ENCODE measurements at regions not wholly inside any gene's neighbourhood (a gene's known extent, or its start where the extent isn't known, plus 50 kb on each side); places are given as distances from the start of the nearest gene placed in this dataset.

DNA sequence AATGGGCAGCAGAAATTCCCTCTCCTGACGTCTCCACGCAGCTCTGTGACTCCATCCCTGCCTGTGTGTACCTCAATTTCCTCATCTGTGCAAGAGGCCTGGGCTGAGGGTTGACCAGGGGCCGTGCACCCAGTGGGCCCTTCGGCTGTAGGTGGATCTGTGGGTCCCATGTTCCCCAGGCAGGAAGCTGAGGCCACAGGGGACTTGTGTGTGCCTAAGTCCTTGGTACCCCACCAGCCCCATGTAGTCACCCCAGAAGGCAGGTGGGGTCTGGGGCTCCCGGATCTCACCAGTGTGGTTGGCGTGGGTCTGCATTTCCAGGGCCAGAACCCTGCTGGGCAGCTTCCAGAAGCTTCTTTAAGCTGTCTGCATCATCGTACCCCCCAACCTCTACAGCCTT, 177.4 kb upstream of the GSE1 start:
- Histone ChIP-seq H3K4me2 (ENCODE audit: low read length) (no peak overlapping the region), H3K36me3 (ENCODE audit: control insufficient read depth, low read length) (no peaks in the 10 kb centered on the region), H3K9me2 (replicated peaks; ENCODE audit: control insufficient read depth, low read length) (no peaks in the 10 kb centered on the region), H3K79me2 (ENCODE audit: control insufficient read depth, low read length) (no peaks in the 10 kb centered on the region), H3K4me3 (ENCODE audit: low read length) (no peak overlapping the region), H3K27me3 (ENCODE audit: control insufficient read depth, low read length) (peaks cover 6% of the 10 kb centered on the region; the same call in 1 of the 2 replicates), H3K9me3 (ENCODE audit: control insufficient read depth, insufficient read depth, low read length) (no peaks in the 10 kb centered on the region), H3K27ac (ENCODE audit: low read depth, low read length) (no peak overlapping the region), H4K20me1 (ENCODE audit: control insufficient read depth, insufficient read depth, low read depth, low read length) (no peaks in the 10 kb centered on the region), H3K4me1 (ENCODE audit: control insufficient read depth, low read length) (no peaks in the 10 kb centered on the region), H3F3A (ENCODE audit: control insufficient read depth, insufficient read depth) (no peaks in the 10 kb centered on the region)
- no peak for TF ChIP-seq CTCF (IDR thresholded peaks at IDR 0.05; ENCODE audit: low read depth, low read length, poor library complexity, severe bottlenecking)

DNA sequence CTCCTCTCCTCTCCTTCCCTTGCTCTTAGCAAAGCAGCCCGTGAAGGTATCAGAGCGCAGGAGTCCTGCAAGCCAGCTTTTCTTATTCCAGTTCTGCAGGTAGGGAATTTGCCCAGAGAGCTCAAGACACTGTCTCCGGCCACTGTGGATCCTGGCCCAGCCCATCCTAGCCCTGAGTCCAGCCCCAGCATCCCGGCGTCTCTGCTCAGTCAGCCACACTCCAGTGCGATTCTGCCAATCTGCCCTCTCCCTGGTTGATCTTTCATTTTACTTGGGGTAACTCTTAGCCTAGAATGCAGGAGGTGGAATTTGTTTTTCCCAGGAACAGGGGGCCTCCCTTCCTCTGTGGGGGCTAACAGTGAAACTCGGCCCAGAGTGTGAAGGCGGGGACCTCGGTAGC, 176.9 kb upstream of the GSE1 start:
- H3K4me2 ChIP-seq (ENCODE audit: low read length), result no peak overlapping the region
- H3K79me2 ChIP-seq (ENCODE audit: control insufficient read depth, low read length), result no peaks in the 10 kb centered on the region
- no peaks in the 10 kb centered on the region for H3K9me2 ChIP-seq (replicated peaks; ENCODE audit: control insufficient read depth, low read length)
- no peaks in the 10 kb centered on the region for H3K4me1 ChIP-seq (ENCODE audit: control insufficient read depth, low read length)
- H3F3A ChIP-seq (ENCODE audit: control insufficient read depth, insufficient read depth), result no peaks in the 10 kb centered on the region
- no peaks in the 10 kb centered on the region for H4K20me1 ChIP-seq (ENCODE audit: control insufficient read depth, insufficient read depth, low read depth, low read length)
- H3K4me3 ChIP-seq (ENCODE audit: low read length), result no peak overlapping the region
- TF ChIP-seq CTCF (IDR thresholded peaks at IDR 0.05; ENCODE audit: low read depth, low read length, poor library complexity, severe bottlenecking) (no peak), EZH2phosphoT487 (IDR thresholded peaks at IDR 0.05; ENCODE audit: borderline replicate concordance, low read length) (no peak)
- no peak overlapping the region for H3K27ac ChIP-seq (ENCODE audit: low read depth, low read length)
- peaks cover 6% of the 10 kb centered on the region; the same call in 1 of the 2 replicates for H3K27me3 ChIP-seq (ENCODE audit: control insufficient read depth, low read length)
- no peaks in the 10 kb centered on the region for H3K9me3 ChIP-seq (ENCODE audit: control insufficient read depth, insufficient read depth, low read length)
- H3K36me3 ChIP-seq (ENCODE audit: control insufficient read depth, low read length), result no peaks in the 10 kb centered on the region

DNA sequence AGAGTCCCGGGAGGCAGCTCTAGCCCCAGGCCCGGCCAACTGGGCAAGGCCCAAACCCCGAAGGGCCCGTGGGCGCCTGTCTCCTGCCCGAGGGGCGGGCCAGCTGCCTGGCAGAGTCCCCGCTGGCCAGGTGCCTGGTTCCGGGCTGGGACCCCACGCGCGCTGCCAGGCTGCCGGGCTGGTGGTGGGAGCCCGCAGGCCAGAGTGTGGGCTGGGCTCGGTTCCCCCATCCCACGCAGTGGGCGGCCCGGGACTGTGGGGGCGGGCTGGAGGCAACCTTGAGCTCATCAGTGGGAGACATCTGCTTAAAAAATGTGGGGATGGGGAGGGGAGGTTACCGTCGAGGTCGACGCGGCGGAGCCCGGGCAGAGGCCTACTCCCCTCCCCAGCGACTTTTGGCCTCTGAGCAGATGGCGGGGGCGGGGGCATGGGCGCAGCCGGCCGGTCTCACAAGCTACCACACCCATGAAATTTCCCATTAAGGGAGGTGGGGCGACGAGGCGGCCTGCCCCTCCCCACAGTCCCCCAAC, 176.4 kb upstream of the GSE1 start:
- H3K36me3 ChIP-seq (ENCODE audit: control insufficient read depth, low read length), result no peaks in the 10 kb centered on the region
- H4K20me1 ChIP-seq (ENCODE audit: control insufficient read depth, insufficient read depth, low read depth, low read length), result no peaks in the 10 kb centered on the region
- no peaks in the 10 kb centered on the region for H3K9me3 ChIP-seq (ENCODE audit: control insufficient read depth, insufficient read depth, low read length)
- H3K27ac ChIP-seq (ENCODE audit: low read depth, low read length), result no peak overlapping the region
- H3K4me2 ChIP-seq (ENCODE audit: low read length), result no peak overlapping the region
- no peaks in the 10 kb centered on the region for H3K4me1 ChIP-seq (ENCODE audit: control insufficient read depth, low read length)
- H3K4me3 ChIP-seq (ENCODE audit: low read length), result no peak overlapping the region
- H3F3A ChIP-seq (ENCODE audit: control insufficient read depth, insufficient read depth), result no peaks in the 10 kb centered on the region
- no peaks in the 10 kb centered on the region for H3K79me2 ChIP-seq (ENCODE audit: control insufficient read depth, low read length)
- TF ChIP-seq EZH2phosphoT487 (IDR thresholded peaks at IDR 0.05; ENCODE audit: borderline replicate concordance, low read length) (no peak), CTCF (IDR thresholded peaks at IDR 0.05; ENCODE audit: low read depth, low read length, poor library complexity, severe bottlenecking) (no peak)
- H3K27me3 ChIP-seq (ENCODE audit: control insufficient read depth, low read length), result peaks cover 6% of the 10 kb centered on the region; the same call in 1 of the 2 replicates
- H3K9me2 ChIP-seq (replicated peaks; ENCODE audit: control insufficient read depth, low read length), result no peaks in the 10 kb centered on the region
